KMS-11 (cell line): ENCODE measurements at regions not wholly inside any gene's neighbourhood (a gene's known extent, or its start where the extent isn't known, plus 50 kb on each side); places are given as distances from the start of the nearest gene placed in this dataset.

Source experiments
- H2AFZ ChIP-seq: fragments of 200-600 bp; sonication (generic); 2 replicates; pipeline ENCODE4 v1.6.1; 2016; ENCODE audit warnings: antibody characterized with exemption, mixed run types, low read depth
- H3K27ac ChIP-seq: fragments of 200-600 bp; sonication (generic); 2 replicates; pipeline ENCODE4 v1.6.1; 2016; ENCODE audit warnings: mild to moderate bottlenecking, mixed run types
- H3K27me3 ChIP-seq: fragments of 200-600 bp; sonication (generic); 2 replicates; pipeline ENCODE4 v1.6.1; 2017; ENCODE audit warnings: mild to moderate bottlenecking, low read depth, mixed run types, moderate library complexity; ENCODE audit not compliant: insufficient read depth
- H3K36me3 ChIP-seq: fragments of 200-600 bp; sonication (generic); 2 replicates; pipeline ENCODE4 v1.6.1; 2017; ENCODE audit warnings: mild to moderate bottlenecking, mixed run types; ENCODE audit not compliant: insufficient read depth
- H3K4me1 ChIP-seq: fragments of 200-600 bp; sonication (generic); 2 replicates; pipeline ENCODE4 v1.6.1; 2016; ENCODE audit warnings: mild to moderate bottlenecking, low read depth, mixed run types; ENCODE audit not compliant: poor library complexity, severe bottlenecking
- H3K4me2 ChIP-seq: fragments of 200-600 bp; sonication (generic); 2 replicates; pipeline ENCODE4 v1.7.0; 2016; ENCODE audit warnings: mild to moderate bottlenecking, mixed run types
- H3K4me3 ChIP-seq: fragments of 200-600 bp; sonication (generic); IDR thresholded peaks from 2 replicates; pipeline ENCODE4 v1.6.1; 2017; ENCODE audit warnings: low read depth, low read length, mixed read lengths; ENCODE audit not compliant: insufficient read depth
- H3K79me2 ChIP-seq: fragments of 200-600 bp; sonication (generic); 2 replicates; pipeline ENCODE4 v1.6.1; 2016; ENCODE audit warnings: low read depth, mixed run types; ENCODE audit not compliant: insufficient read depth
- H3K9ac ChIP-seq: fragments of 200-600 bp; sonication (generic); 2 replicates; pipeline ENCODE4 v1.6.1; 2016; ENCODE audit warnings: mild to moderate bottlenecking, mixed run types
- H4K20me1 ChIP-seq: fragments of 200-600 bp; sonication (generic); 2 replicates; pipeline ENCODE4 v1.6.1; 2016; ENCODE audit warnings: mild to moderate bottlenecking, mixed run types; ENCODE audit not compliant: insufficient read depth
- TF ChIP-seq, protein P1 (sequence below): fragments of 200-600 bp; sonication (generic); conservative IDR thresholded peaks from 2 replicates; pipeline ENCODE4 v1.6.1; 2017; ENCODE audit warnings: low read depth, mild to moderate bottlenecking, antibody characterized with exemption, low read length, moderate library complexity, mixed read lengths

DNA sequence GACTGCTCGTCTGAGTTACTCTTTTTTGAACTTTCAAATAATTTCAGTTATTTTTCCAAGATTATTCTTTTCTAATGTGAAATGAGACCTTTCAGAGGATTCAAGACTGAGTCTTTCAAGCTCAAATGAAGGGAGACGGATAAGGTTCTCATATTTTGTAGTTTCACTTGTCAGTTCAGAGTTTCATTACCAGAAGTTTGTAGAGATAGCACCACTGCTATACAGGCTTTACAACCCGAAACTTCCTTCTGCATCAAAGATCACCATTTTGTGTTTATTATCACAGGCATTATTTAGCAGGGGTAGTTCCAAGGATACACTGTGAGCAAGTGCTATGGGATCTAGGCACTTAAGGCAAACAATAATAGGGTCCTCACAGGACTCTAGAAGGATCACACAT is 74.7 kb upstream of the EPHA7 start:
- Histone ChIP-seq H3K27ac (no peak overlapping the region), H3K79me2 (no peaks in the 10 kb centered on the region), H4K20me1 (no peaks in the 10 kb centered on the region), H3K9ac (no peak overlapping the region), H3K27me3 (no peaks in the 10 kb centered on the region), H3K4me2 (no peak overlapping the region), H3K36me3 (no peaks in the 10 kb centered on the region), H3K4me1 (no peaks in the 10 kb centered on the region), H3K4me3 (no peak overlapping the region), H2AFZ (no peak overlapping the region)
- TF ChIP-seq, protein P1, sequence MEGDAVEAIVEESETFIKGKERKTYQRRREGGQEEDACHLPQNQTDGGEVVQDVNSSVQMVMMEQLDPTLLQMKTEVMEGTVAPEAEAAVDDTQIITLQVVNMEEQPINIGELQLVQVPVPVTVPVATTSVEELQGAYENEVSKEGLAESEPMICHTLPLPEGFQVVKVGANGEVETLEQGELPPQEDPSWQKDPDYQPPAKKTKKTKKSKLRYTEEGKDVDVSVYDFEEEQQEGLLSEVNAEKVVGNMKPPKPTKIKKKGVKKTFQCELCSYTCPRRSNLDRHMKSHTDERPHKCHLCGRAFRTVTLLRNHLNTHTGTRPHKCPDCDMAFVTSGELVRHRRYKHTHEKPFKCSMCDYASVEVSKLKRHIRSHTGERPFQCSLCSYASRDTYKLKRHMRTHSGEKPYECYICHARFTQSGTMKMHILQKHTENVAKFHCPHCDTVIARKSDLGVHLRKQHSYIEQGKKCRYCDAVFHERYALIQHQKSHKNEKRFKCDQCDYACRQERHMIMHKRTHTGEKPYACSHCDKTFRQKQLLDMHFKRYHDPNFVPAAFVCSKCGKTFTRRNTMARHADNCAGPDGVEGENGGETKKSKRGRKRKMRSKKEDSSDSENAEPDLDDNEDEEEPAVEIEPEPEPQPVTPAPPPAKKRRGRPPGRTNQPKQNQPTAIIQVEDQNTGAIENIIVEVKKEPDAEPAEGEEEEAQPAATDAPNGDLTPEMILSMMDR, result no peak

DNA sequence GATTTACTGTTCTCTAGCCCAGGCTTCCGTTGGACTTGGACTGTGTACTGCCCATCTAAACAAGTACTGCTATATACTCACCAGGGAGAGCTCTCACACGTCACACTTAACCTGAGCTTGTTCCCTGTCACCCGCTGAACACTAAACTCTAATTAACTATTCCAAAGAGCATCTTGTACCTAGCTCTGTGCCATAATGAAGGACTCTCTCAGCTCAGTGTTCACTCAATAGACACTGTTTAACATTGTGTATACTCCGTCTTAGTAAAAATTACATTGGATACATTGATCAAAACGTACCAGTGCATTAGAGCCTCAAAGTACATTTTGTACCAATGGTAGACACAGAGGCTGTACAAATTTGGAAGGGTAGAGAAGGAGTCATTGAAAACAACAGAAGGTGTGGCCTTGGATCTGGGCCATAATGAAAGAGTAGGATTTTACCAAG is 55.4 kb upstream of the EPHA7 start:
- Histone ChIP-seq H3K4me2 (no peak overlapping the region), H3K27me3 (no peaks in the 10 kb centered on the region), H4K20me1 (no peaks in the 10 kb centered on the region), H2AFZ (no peak overlapping the region), H3K4me1 (no peaks in the 10 kb centered on the region), H3K79me2 (no peaks in the 10 kb centered on the region), H3K27ac (no peak overlapping the region), H3K36me3 (no peaks in the 10 kb centered on the region), H3K4me3 (no peak overlapping the region), H3K9ac (no peak overlapping the region)
- TF ChIP-seq, protein P1, result no peak

DNA sequence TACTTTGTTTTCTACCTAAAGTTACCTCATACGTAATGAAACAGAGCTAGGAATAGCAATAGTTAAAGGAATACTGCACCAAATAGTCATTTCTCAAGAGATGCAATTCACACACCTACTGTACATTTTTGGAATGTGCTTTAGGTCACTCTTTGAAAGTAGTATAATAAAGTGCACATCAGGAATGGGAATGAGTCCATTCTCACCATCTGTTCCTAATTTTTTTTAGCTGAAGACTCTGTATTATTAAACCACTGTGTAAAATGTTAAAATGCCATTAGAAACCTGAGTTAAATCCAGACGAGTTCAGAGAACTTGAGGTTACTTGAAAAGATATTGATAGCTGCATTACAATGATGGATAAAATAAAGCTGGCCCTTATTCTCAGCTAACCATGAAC is 51.9 kb upstream of the EPHA7 start:
- Histone ChIP-seq H4K20me1 (no peaks in the 10 kb centered on the region), H3K4me3 (no peak overlapping the region), H3K27ac (no peak overlapping the region), H3K4me1 (no peaks in the 10 kb centered on the region), H3K79me2 (no peaks in the 10 kb centered on the region), H3K36me3 (no peaks in the 10 kb centered on the region), H3K4me2 (no peak overlapping the region), H3K27me3 (no peaks in the 10 kb centered on the region), H2AFZ (no peak overlapping the region), H3K9ac (no peak overlapping the region)
- TF ChIP-seq, protein P1, result no peak
